ENCODE measurements at regions not wholly inside any gene's neighbourhood (a gene's known extent, or its start where the extent isn't known, plus 50 kb on each side); places are given as distances from the start of the nearest gene placed in this dataset.

DNA sequence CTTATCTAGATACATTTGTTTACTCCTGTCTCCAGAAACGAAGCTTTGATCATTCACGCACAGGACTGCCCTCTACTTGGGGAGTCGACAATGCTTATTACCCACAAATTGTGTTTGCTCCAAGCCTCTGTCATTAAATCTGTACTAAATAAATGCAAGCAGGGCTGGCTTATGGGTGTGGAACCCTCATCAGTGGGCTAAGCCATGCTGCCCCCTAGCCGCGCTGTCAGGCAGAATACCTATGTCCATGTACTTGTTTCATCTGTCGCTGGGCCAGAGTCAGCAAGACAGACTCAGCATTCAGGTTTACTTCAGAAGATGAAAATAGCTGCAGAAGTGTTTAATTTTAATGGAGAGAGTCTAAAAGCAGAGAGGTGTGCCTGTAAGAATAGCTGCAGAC is 110.0 kb upstream of the PRR20A start:
- TF ChIP-seq CSDC2 (CRISPR knock-in tag; IDR thresholded peaks at IDR 0.05) (no peak), ISL1 (CRISPR knock-in tag; IDR thresholded peaks at IDR 0.05) (no peak), GLIS3 (CRISPR knock-in tag; IDR thresholded peaks at IDR 0.05) (no peak), TCF4 (CRISPR knock-in tag; IDR thresholded peaks at IDR 0.05; ENCODE audit: borderline replicate concordance) (no peak), ZNF565 (CRISPR knock-in tag; conservative IDR thresholded peaks at IDR 0.05; ENCODE audit: low read depth) (no peak), BACH2 (CRISPR knock-in tag; IDR thresholded peaks at IDR 0.05; ENCODE audit: borderline replicate concordance) (no peak), OSR1 (CRISPR knock-in tag; IDR thresholded peaks at IDR 0.05) (no peak), CREB5 (CRISPR knock-in tag; IDR thresholded peaks at IDR 0.05; ENCODE audit: low read depth) (no peak), PATZ1 (CRISPR knock-in tag; IDR thresholded peaks at IDR 0.05; ENCODE audit: borderline replicate concordance) (no peak), ZNF70 (CRISPR knock-in tag; IDR thresholded peaks at IDR 0.05) (no peak), ARNTL (CRISPR knock-in tag; IDR thresholded peaks at IDR 0.05; ENCODE audit: borderline replicate concordance, low read depth) (no peak)
- no peak for ATAC-seq

- TF ChIP-seq ZNF8 (CRISPR knock-in tag; IDR thresholded peaks at IDR 0.05) (no peak), RARB (CRISPR knock-in tag; IDR thresholded peaks at IDR 0.05) (no peak), TCF4 (CRISPR knock-in tag; IDR thresholded peaks at IDR 0.05; ENCODE audit: borderline replicate concordance) (no peak), OSR1 (CRISPR knock-in tag; IDR thresholded peaks at IDR 0.05) (no peak), ZC3H10 (CRISPR knock-in tag; IDR thresholded peaks at IDR 0.05) (no peak)
- no peak for ATAC-seq
Observed at GRCh38 chr13:57036290-57036689, 104.4 kb upstream of the PRR20A start.

- TF ChIP-seq ISL1 (CRISPR knock-in tag; IDR thresholded peaks at IDR 0.05), result no peak
- no peak for TF ChIP-seq ZNF8 (CRISPR knock-in tag; IDR thresholded peaks at IDR 0.05)
- no peak for TF ChIP-seq OSR1 (CRISPR knock-in tag; IDR thresholded peaks at IDR 0.05)
- no peak for TF ChIP-seq ESRRG (CRISPR knock-in tag; IDR thresholded peaks at IDR 0.05)
- no peak for TF ChIP-seq ZFP3 (CRISPR knock-in tag; IDR thresholded peaks at IDR 0.05)
- no peak for TF ChIP-seq TSHZ2 (CRISPR knock-in tag; IDR thresholded peaks at IDR 0.05)
- no peak for TF ChIP-seq POU6F1 (CRISPR knock-in tag; IDR thresholded peaks at IDR 0.05; ENCODE audit: borderline replicate concordance, low read depth)
- TF ChIP-seq TOX (CRISPR knock-in tag; IDR thresholded peaks at IDR 0.05; ENCODE audit: borderline replicate concordance), result no peak
- TF ChIP-seq, protein P1, sequence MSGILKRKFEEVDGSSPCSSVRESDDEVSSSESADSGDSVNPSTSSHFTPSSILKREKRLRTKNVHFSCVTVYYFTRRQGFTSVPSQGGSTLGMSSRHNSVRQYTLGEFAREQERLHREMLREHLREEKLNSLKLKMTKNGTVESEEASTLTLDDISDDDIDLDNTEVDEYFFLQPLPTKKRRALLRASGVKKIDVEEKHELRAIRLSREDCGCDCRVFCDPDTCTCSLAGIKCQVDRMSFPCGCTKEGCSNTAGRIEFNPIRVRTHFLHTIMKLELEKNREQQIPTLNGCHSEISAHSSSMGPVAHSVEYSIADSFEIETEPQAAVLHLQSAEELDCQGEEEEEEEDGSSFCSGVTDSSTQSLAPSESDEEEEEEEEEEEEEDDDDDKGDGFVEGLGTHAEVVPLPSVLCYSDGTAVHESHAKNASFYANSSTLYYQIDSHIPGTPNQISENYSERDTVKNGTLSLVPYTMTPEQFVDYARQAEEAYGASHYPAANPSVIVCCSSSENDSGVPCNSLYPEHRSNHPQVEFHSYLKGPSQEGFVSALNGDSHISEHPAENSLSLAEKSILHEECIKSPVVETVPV (CRISPR knock-in tag; IDR thresholded peaks at IDR 0.05), result no peak
- no peak for TF ChIP-seq PPARA (CRISPR knock-in tag; IDR thresholded peaks at IDR 0.05; ENCODE audit: borderline replicate concordance)
- no peak for TF ChIP-seq SNAI2 (CRISPR knock-in tag; IDR thresholded peaks at IDR 0.05)
- no peak for TF ChIP-seq CSDC2 (CRISPR knock-in tag; IDR thresholded peaks at IDR 0.05)
Observed at GRCh38 chr13:57044910-57045309, 95.8 kb upstream of the PRR20A start.

More at GRCh38 chr13:57044910-57045309, 95.8 kb upstream of the PRR20A start:
- no peak for ATAC-seq
